Tibial artery (tissue), 4 donors: ENCODE measurements at regions not wholly inside any gene's neighbourhood (a gene's known extent, or its start where the extent isn't known, plus 50 kb on each side); places are given as distances from the start of the nearest gene placed in this dataset.

Experiments
- DNase-seq, 2 donors: peaks; one replicate each; pipeline ENCODE4 v3.0.0-alpha.2; 2019
- H3K27ac ChIP-seq, 2 donors: fragments of 200-600 bp; sonication (generic) in 1 of 2; 1 replicate in 1 of 2; 2 replicates in 1 of 2; pipeline ENCODE4 v1.5.1; 2018 to 2019; ENCODE audit warnings: mild to moderate bottlenecking in 1 of 2
- H3K27me3 ChIP-seq, 2 donors: fragments of 200-600 bp; sonication (generic) in 1 of 2; one replicate each; pipeline versions ENCODE4 v1.5.1 to v1.6.0; 2016 to 2019
- H3K36me3 ChIP-seq, 3 donors: fragments of 200-600 bp; sonication (generic) in 2 of 3; one replicate each; pipeline ENCODE4 v1.5.1; 2016 to 2019; ENCODE audit warnings: mild to moderate bottlenecking in 2 of 3
- H3K4me1 ChIP-seq, 4 donors: fragments of 200-600 bp; sonication (generic) in 2 of 4; 1 replicate in 3 of 4; 2 replicates in 1 of 4; pipeline ENCODE4 v1.5.1; 2016 to 2019
- H3K4me3 ChIP-seq, 2 donors: fragments of 200-600 bp; sonication (generic) in 1 of 2; 1 replicate in 1 of 2; 2 replicates in 1 of 2; pipeline ENCODE4 v1.5.1; 2018 to 2019; ENCODE audit warnings: mild to moderate bottlenecking in 2 of 2
- H3K9me3 ChIP-seq, 3 donors: fragments of 200-600 bp; sonication (generic) in 1 of 3; one replicate each; pipeline ENCODE4 v1.5.1; 2016 to 2019
- CTCF ChIP-seq, 2 experiments: fragments of 200-600 bp in 1 of 2; fragments of 450-650 bp in 1 of 2; IDR thresholded peaks; one replicate each; pipeline ENCODE4 v1.5.1; 2017 to 2019; ENCODE audit warnings: antibody characterized with exemption in 2 of 2, mild to moderate bottlenecking in 1 of 2, moderate library complexity in 1 of 2
- intact Hi-C: fragments of 100-400 bp; cut with DNase I; formaldehyde crosslinking; loops from one replicate; pipeline ENCODE4 v1.15.0; 2023; ENCODE audit warnings: low total_unique reads

GRCh38 chr16:5873221-5873620 lies 775.6 kb upstream of the EEF2KMT start:
- H3K4me3 ChIP-seq: no peak overlapping the region
- H3K27me3 ChIP-seq: no peaks in the 10 kb centered on the region
- intact Hi-C loops: no loop called here
- DNase-seq: no peak
- H3K36me3 ChIP-seq: no peaks in the 10 kb centered on the region
- no peaks in the 10 kb centered on the region for H3K9me3 ChIP-seq
- no peak overlapping the region for H3K27ac ChIP-seq
- H3K4me1 ChIP-seq: no peaks in the 10 kb centered on the region
- TF ChIP-seq CTCF (IDR thresholded peaks at IDR 0.05): no peak

- H3K4me3 ChIP-seq: no peak overlapping the region
- no peaks in the 10 kb centered on the region for H3K27me3 ChIP-seq
- TF ChIP-seq CTCF (IDR thresholded peaks at IDR 0.05): no peak
- no peak for DNase-seq
- intact Hi-C loops: no loop called here
- H3K36me3 ChIP-seq: no peaks in the 10 kb centered on the region
- no peaks in the 10 kb centered on the region for H3K4me1 ChIP-seq
- H3K9me3 ChIP-seq: no peaks in the 10 kb centered on the region
- H3K27ac ChIP-seq: no peak overlapping the region
These were observed 773.5 kb upstream of the EEF2KMT start for GRCh38 chr16:5870886-5871691.

- TF ChIP-seq CTCF (IDR thresholded peaks at IDR 0.05): no peak
- Histone ChIP-seq H3K4me3 (no peak overlapping the region), H3K27ac (no peak overlapping the region), H3K4me1 (no peaks in the 10 kb centered on the region), H3K36me3 (no peaks in the 10 kb centered on the region), H3K9me3 (no peaks in the 10 kb centered on the region), H3K27me3 (no peaks in the 10 kb centered on the region)
- intact Hi-C loops: no loop called here
- no peak for DNase-seq
These were observed 769.7 kb upstream of the EEF2KMT start for GRCh38 chr16:5867250-5867649.

- TF ChIP-seq CTCF (IDR thresholded peaks at IDR 0.05): no peak
- no peak overlapping the region for H3K27ac ChIP-seq
- no peaks in the 10 kb centered on the region for H3K27me3 ChIP-seq
- no peak overlapping the region for H3K4me3 ChIP-seq
- intact Hi-C loops: no loop called here
- no peaks in the 10 kb centered on the region for H3K9me3 ChIP-seq
- no peaks in the 10 kb centered on the region for H3K4me1 ChIP-seq
- no peaks in the 10 kb centered on the region for H3K36me3 ChIP-seq
- DNase-seq: no peak
These were observed 767.6 kb upstream of the EEF2KMT start for GRCh38 chr16:5865236-5865635.

GRCh38 chr16:5863071-5863606 lies 765.5 kb upstream of the EEF2KMT start:
- Histone ChIP-seq H3K4me3 (no peak overlapping the region), H3K27ac (no peak overlapping the region), H3K36me3 (no peaks in the 10 kb centered on the region), H3K27me3 (no peaks in the 10 kb centered on the region), H3K9me3 (no peaks in the 10 kb centered on the region), H3K4me1 (no peaks in the 10 kb centered on the region)
- DNase-seq: no peak
- TF ChIP-seq CTCF (IDR thresholded peaks at IDR 0.05): no peak
- intact Hi-C loops: no loop called here
